GM19452 (cell line): ENCODE measurements at regions not wholly inside any gene's neighbourhood (a gene's known extent, or its start where the extent isn't known, plus 50 kb on each side); places are given as distances from the start of the nearest gene placed in this dataset.
A peak's percentile ranks its signal among the peaks of the same experiment; 100 is the strongest.
"Not testable (repeated sequence)": the region's sequence is repeated elsewhere in the genome, so short reads cannot be mapped to it uniquely, and the experiment has no call there.

Source experiments
- ATAC-seq: cut with Tn5 transposase; IDR thresholded peaks from one replicate; pipeline ENCODE4 v1.9.1; 2021; ENCODE audit not compliant: unreplicated experiment

GRCh38 chr13:97774391-97775100 lies 178.9 kb upstream of the IPO5 start:
- not testable (repeated sequence) for ATAC-seq

DNA sequence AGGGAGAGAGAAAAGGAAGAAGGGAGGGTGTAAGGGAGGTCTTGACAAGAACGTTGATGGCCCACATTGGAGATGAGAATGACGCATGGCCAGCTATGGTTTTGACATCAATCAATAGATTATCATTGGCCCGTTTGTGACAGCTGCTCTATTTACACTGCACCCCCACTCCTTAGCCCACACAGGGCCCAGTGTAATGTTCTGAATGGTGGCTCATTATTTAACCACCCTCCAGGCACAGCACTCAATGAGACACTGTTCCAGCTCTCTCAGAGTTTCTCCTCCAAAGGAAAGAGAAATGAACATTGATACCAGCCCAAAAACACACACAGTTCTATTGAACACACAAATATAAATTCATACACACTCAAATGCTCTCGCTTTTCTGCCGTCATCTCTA lies 173.0 kb upstream of the IPO5 start:
- no peak for ATAC-seq

DNA sequence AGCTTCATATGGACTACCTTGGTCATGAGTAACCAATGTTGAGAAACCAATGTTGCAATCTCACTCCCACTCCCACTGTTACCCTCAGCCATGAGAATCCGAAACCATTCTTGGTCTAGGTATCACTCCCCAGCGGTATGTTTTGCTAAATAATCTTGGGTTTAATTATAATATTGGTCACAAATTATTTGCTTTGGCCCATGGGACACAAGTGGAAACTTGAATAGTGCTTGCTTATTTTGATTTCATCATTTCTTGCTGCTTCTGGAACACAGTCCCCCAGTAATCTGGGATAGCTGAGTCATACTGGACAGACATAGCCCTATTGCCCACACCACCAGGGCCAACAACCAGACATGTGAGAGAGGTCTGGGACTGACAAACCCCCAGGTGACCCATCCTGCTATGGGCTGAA lies 171.6 kb upstream of the IPO5 start:
- no peak for ATAC-seq

DNA sequence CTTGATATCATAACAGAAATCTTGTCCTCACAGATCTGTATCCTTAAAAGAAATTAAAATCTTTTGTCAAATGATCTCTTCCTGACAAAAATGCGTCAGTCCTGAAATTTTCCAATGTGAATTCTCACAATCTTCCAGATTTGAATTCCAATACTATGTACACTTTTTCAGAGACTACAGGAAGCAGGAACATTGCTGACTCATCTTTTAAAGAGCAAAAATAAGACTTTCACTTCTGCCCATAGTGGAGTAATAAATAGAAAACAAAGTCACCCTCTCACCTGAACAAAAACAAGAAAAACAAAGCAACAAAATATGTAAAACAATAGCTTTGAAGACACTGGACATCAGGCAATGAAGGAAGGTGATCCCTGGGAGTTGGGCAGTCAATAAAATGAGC lies 167.0 kb upstream of the IPO5 start:
- ATAC-seq, result no peak

- no peak for ATAC-seq
Measured at GRCh38 chr13:97797553-97797952, 155.9 kb upstream of the IPO5 start.

GRCh38 chr13:97798171-97798821 lies 155.2 kb upstream of the IPO5 start:
- no peak for ATAC-seq

GRCh38 chr13:97798836-97799235 lies 154.6 kb upstream of the IPO5 start:
- ATAC-seq, result no peak

DNA sequence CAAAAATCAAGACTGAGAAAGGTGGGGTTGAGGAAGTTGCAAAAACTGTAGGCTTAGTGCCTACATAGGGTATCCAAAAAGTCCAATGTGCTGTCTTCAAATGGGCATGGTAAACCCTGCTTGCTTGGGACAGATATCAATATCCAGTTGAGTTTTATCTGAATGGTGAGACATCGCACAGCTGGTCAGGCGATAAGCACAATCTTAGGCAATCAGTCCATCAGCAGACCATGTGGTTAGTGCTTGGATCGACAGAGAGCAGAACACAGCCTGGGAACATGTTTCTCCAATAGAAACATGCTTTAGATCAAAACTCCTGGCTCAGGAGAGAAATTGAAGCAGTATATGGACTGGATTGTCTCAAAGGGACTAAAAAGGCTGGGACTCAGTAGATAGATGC lies 151.3 kb upstream of the IPO5 start:
- no peak for ATAC-seq

GRCh38 chr13:97809576-97809975 lies 143.9 kb upstream of the IPO5 start:
- no peak for ATAC-seq

DNA sequence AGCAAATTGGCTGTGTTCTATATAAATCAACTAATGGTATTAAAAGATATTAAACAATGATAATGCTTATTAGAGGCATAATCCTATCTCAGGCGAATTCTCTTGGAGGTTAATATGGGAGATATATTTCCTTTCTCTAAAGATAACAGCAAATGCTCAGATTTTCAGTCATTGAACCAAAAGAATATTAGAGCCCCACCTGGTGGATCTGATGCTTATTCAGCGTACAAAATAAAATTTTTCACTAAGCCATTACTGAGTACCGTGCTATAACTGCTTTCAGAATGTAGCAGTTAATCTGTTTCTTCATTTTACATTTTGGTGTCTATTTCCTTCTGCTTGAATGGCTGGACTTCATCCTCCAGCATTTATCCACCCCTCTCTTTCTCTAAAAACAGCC lies 143.3 kb upstream of the IPO5 start:
- no peak for ATAC-seq

DNA sequence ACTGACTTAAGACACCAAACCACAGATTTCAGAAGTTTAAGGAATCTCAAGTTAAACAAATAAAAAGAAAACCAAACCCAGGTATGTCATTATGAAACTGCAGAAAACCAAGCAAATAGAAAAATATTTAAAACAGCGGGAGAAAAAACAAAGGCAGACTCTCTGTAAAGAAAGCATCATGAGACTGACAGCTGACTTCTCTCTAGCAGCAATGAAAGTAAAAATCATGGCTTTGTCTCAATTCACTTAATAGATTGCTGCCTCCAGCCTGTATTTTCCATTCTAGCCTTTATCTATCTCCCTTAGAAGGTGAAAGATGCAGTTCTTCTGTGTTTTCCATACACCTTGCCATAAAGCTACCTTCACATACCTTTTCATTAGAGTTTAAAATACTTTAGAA lies 131.1 kb upstream of the IPO5 start:
- ATAC-seq, result no peak

GRCh38 chr13:97826421-97827012 lies 127.0 kb upstream of the IPO5 start:
- ATAC-seq, result no peak

- no peak for ATAC-seq
Measured at GRCh38 chr13:97834250-97834649, 119.2 kb upstream of the IPO5 start.

GRCh38 chr13:97843189-97843588 lies 110.3 kb upstream of the IPO5 start:
- ATAC-seq, result no peak

DNA sequence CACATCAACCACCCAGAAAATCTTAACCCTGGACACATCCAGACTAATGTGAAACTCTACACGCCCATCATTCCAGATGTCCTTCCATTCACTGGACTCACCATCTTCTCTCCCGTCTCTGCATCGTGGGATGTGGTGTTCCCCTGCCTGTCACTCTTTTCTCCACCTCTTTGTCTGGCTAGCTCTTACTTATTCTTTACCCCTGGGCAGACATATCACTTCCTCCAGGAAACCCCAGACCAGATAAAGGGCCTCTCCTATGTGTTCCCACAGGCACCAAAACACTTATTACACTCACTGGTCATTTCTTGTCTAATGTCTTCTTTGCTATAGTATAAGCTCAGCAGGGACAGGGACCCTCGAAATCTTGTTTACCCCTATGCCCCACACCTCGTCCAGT lies 109.3 kb upstream of the IPO5 start:
- no peak for ATAC-seq

DNA sequence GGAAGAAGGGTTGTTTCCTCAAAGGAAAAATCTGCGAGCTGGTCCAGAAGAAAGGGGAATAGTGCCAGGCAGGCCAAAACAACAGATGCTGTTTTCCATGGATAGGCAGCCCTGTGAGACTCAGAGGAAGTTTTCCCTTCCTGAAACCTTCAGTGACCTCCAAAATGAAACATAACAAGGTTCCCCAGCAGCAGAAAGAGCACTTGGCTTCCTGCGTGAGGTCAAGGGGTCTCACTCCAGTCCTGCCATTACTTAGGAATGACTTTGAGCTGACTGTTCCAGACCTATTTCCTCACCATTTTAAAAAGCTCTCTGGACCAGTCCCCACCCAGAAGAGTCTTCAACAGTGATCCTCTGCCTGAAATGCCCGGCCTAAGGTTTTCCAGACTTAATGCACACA lies 104.6 kb upstream of the IPO5 start:
- no peak for ATAC-seq

GRCh38 chr13:97849305-97849704 lies 104.2 kb upstream of the IPO5 start:
- ATAC-seq, result peak; percentile 94

GRCh38 chr13:97851269-97851668 lies 102.2 kb upstream of the IPO5 start:
- ATAC-seq, result no peak

DNA sequence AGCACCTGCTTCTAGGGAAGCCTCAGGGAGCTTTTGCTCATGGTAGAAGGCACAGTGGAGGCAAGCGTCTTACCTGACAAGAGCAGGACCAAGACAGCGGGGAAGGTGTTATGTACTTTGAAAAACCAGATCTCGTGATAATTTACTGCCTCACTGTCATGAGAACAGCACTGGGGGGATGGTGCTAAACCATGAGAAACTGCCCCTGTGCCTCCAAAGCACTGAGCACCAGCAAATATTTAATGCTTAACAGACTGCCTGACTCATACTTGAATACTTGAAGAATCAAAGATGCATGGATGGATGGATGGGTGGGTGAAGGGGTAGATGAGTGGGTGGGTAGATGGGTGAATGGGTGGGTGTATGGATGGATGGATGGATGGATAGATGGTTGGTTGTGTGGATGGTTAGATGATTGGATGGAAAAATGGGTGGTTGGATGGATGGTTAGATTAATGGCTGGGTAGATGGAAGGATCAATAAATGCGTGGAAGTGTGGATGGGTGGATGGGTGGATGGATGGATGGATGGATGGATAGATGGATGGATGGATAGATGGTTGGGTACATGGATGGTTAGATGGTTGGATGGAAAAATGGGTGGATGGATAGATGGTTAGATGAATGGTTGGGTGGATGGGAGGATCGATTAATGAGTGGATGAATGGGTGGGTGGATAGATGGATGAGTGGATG lies 101.1 kb upstream of the IPO5 start:
- ATAC-seq, result no peak

DNA sequence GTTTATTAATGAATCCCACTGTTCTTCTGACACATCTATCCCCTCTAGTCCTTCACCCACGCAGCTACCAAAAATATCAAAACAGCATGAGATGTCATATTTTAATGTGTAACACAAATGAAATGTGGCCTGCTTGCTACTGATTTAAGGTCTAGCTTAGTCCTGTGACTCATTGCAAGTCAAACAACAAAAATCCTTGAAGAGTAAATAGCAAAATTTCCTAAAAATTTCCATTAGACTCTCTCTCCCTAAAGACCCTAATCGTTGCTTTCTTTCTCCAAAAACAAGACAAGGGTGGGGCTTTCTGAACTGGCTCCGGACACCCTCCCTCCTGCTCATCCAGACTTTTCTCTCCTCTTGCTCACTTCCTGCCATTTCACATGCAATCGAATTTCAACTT lies 99.9 kb upstream of the IPO5 start:
- ATAC-seq, result no peak

GRCh38 chr13:97855570-97856303 lies 97.7 kb upstream of the IPO5 start:
- ATAC-seq, result no peak
